Neural crest cell (in vitro differentiated cells): ENCODE measurements at regions not wholly inside any gene's neighbourhood (a gene's known extent, or its start where the extent isn't known, plus 50 kb on each side); places are given as distances from the start of the nearest gene placed in this dataset.
"Not testable (repeated sequence)": the region's sequence is repeated elsewhere in the genome, so short reads cannot be mapped to it uniquely, and the experiment has no call there.

ENCODE experiments used
- DNase-seq: peaks from one replicate; pipeline ENCODE4 v3.0.0; 2021; ENCODE audit warnings: low read depth, mixed read lengths, low spot score
- H3K27ac Mint-ChIP-seq: one replicate; pipeline ENCODE4 v1.8.0; 2021; ENCODE audit warnings: mild to moderate bottlenecking, mixed read lengths; ENCODE audit not compliant: unreplicated experiment
- H3K27me3 Mint-ChIP-seq: 2 replicates; pipeline ENCODE4 v1.8.0; 2021; ENCODE audit warnings: low read depth, mild to moderate bottlenecking, mixed read lengths
- H3K36me3 Mint-ChIP-seq: 2 replicates; pipeline ENCODE4 v1.8.0; 2021; ENCODE audit warnings: low read depth, mild to moderate bottlenecking, mixed read lengths
- H3K4me1 Mint-ChIP-seq: 2 replicates; pipeline ENCODE4 v1.8.0; 2021; ENCODE audit warnings: mixed read lengths
- H3K4me3 Mint-ChIP-seq: one replicate; pipeline ENCODE4 v1.8.0; 2021; ENCODE audit warnings: mild to moderate bottlenecking, mixed read lengths
- H3K9me3 Mint-ChIP-seq: 2 replicates; pipeline ENCODE4 v1.8.0; 2021; ENCODE audit warnings: mixed read lengths
- CTCF ChIP-seq: fragments of 200-600 bp; sonication (generic); conservative IDR thresholded peaks from 2 replicates; pipeline ENCODE4 v1.5.0; 2021; ENCODE audit warnings: antibody characterized with exemption, mild to moderate bottlenecking

GRCh38 chr12:47337581-47337980 is 257.8 kb upstream of the AMIGO2 start:
- DNase-seq: no peak
- Mint-ChIP-seq H3K27me3 (no peaks in the 10 kb centered on the region), H3K36me3 (peaks cover 3% of the 10 kb centered on the region), H3K4me3 (no peak overlapping the region), H3K27ac (no peak overlapping the region), H3K4me1 (no peaks in the 10 kb centered on the region), H3K9me3 (peaks cover 8% of the 10 kb centered on the region)
- TF ChIP-seq CTCF: no peak

- not testable (repeated sequence) for H3K36me3 Mint-ChIP-seq, H3K4me3 Mint-ChIP-seq, DNase-seq, H3K27me3 Mint-ChIP-seq, H3K27ac Mint-ChIP-seq, H3K9me3 Mint-ChIP-seq, H3K4me1 Mint-ChIP-seq
These were observed 253.6 kb upstream of the AMIGO2 start for GRCh38 chr12:47333271-47333858.

- Mint-ChIP-seq H3K36me3 (no peaks in the 10 kb centered on the region), H3K27me3 (no peaks in the 10 kb centered on the region), H3K4me1 (no peaks in the 10 kb centered on the region), H3K27ac (no peak overlapping the region), H3K4me3 (no peak overlapping the region), H3K9me3 (no peaks in the 10 kb centered on the region)
- no peak for DNase-seq
- no peak for TF ChIP-seq CTCF
These were observed 249.2 kb upstream of the AMIGO2 start for GRCh38 chr12:47328831-47329545.

GRCh38 chr12:47326190-47326589 is 246.4 kb upstream of the AMIGO2 start:
- peaks cover 4% of the 10 kb centered on the region for H3K9me3 Mint-ChIP-seq
- no peak for DNase-seq
- TF ChIP-seq CTCF: no peak
- H3K4me1 Mint-ChIP-seq: no peaks in the 10 kb centered on the region
- no peaks in the 10 kb centered on the region for H3K36me3 Mint-ChIP-seq
- H3K27ac Mint-ChIP-seq: no peak overlapping the region
- H3K4me3 Mint-ChIP-seq: no peak overlapping the region
- H3K27me3 Mint-ChIP-seq: no peaks in the 10 kb centered on the region

GRCh38 chr12:47323802-47324201 is 244.0 kb upstream of the AMIGO2 start:
- Mint-ChIP-seq H3K9me3 (peaks cover 5% of the 10 kb centered on the region), H3K4me1 (no peaks in the 10 kb centered on the region), H3K4me3 (no peak overlapping the region), H3K36me3 (no peaks in the 10 kb centered on the region), H3K27ac (no peak overlapping the region), H3K27me3 (no peaks in the 10 kb centered on the region)
- DNase-seq: no peak
- no peak for TF ChIP-seq CTCF

GRCh38 chr12:47321436-47321835 is 241.7 kb upstream of the AMIGO2 start:
- H3K36me3 Mint-ChIP-seq: no peaks in the 10 kb centered on the region
- no peak for DNase-seq
- H3K27me3 Mint-ChIP-seq: no peaks in the 10 kb centered on the region
- H3K9me3 Mint-ChIP-seq: peaks cover 5% of the 10 kb centered on the region
- H3K4me3 Mint-ChIP-seq: no peak overlapping the region
- TF ChIP-seq CTCF: no peak
- H3K4me1 Mint-ChIP-seq: peaks cover 7% of the 10 kb centered on the region
- no peak overlapping the region for H3K27ac Mint-ChIP-seq
